GM21367 (cell line): ENCODE measurements at regions not wholly inside any gene's neighbourhood (a gene's known extent, or its start where the extent isn't known, plus 50 kb on each side); places are given as distances from the start of the nearest gene placed in this dataset.
A peak's percentile ranks its signal among the peaks of the same experiment; 100 is the strongest.

Experiments used
- ATAC-seq: cut with Tn5 transposase; IDR thresholded peaks from one replicate; pipeline ENCODE4 v1.9.1; 2021; ENCODE audit not compliant: unreplicated experiment

DNA sequence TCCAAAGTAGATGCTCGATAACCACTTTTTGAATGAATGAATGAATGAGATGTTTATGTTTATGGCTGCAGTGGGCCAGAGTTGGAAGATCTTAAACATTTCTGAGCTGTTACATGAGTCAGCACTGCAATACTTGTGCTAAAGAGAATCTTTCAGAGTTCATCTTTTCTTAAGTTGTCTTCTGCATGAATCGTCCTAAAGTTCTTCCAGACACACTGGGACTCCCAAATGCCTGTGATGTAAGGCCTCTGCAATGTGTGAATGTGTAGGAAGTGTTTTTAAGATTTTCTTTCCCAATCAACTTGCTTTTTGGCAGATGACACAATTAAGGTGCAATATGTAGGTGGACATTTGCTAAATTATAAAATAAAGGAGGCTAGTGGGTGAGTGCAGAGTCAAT, 50.3 kb upstream of the TRIM9 start:
- no peak for ATAC-seq

- ATAC-seq, result no peak
Observed at GRCh38 chr14:51147183-51147582, 52.3 kb upstream of the TRIM9 start.

GRCh38 chr14:51155326-51155725, 60.4 kb upstream of the TRIM9 start:
- no peak for ATAC-seq

DNA sequence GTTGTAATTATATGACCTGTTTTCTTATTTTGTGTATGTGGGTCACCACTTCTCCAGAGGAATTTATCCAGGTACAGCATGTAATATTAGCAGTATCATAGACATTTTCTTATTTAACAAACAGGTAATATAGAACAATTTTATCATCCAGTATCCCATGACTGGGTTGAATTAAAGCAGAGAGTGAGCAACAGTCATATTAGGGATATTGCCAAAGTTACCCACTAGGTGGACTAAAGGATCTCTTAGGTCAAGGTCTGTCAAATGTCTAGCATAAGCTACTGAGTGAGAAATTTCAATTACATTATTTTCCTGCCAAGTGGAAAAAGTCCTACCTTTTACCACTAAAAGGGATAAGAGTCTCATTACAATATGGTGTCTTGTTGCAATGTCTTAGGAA, 62.1 kb upstream of the TRIM9 start:
- ATAC-seq, result peak; percentile 81

DNA sequence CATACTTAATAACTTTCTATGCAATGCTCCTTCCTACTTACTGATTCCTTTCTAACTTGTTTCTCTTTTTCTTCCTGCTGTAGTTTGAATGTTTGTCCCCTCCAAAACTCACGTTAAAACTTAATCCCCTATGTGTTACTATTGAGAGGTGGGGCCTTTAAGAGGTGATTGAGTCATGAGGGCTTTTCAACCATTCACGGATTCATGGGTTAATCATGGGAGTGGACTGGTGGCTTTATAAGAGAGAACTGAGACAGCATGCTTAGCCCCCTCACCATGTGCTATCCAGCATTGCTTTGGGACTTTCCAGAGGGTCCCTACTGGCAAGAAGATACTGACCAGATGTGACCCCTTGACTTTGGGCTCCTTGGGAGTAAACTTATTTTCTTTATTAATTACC, 66.0 kb upstream of the TRIM9 start:
- ATAC-seq, result no peak

DNA sequence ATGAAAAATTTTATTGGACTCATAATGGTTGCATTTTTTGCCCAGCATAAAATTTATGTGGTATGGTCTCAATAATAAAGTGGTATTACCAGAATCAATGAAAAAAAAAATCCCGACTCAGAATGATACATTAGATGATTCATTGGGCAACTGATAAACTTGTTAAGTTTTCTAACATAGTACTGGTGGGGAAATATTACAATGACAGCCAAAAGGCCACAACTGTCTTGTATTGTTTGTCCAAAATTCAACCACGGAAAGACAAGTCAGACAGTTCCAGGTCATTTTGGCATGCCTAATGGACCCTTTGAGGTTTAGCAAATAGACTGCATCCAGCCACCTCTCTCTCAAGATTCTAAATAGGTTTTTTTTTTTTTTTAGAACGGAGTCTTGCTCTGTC, 70.5 kb upstream of the TRIM9 start:
- no peak for ATAC-seq

GRCh38 chr14:51167587-51168214, 72.3 kb upstream of the TMX1 start:
- ATAC-seq, result peak; percentile 74

DNA sequence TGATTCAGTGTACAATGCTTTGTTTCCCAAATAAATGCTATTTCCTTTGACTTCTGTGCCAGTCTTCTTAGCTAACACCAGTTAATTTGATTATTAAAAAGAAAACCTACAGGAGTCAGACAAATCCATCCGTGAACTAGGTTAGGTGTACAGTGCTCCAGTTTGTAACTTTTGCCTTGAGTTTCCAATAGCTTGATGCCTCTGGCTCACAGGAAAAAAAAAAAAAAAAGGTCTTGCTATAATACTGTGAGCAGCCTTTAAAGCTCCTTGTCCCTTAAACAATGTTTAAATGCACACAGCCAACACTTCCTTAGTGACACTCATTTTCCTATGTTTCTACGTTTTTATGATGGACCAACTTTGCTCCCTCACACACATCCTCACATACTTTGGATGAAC, 71.8 kb upstream of the TMX1 start:
- peak; percentile 4 for ATAC-seq

DNA sequence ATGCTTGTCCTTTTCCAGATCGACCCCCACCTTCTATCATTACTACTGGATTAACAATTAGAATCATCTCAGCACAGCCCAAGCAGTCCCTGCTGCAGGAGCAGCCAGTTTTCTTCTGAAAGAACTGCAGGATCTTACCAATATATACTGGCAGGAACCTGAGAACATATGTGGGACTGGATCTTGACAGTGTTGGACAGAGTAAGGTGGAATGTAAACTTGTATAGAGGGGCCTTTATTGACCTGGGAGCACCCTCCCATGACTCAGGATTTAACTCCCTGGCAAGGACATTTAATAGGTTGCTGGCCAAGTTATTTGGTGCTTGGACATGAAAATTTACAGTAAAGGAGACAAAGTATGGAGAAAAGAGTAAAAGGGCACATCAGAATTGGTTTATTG, 66.2 kb upstream of the TMX1 start:
- no peak for ATAC-seq

DNA sequence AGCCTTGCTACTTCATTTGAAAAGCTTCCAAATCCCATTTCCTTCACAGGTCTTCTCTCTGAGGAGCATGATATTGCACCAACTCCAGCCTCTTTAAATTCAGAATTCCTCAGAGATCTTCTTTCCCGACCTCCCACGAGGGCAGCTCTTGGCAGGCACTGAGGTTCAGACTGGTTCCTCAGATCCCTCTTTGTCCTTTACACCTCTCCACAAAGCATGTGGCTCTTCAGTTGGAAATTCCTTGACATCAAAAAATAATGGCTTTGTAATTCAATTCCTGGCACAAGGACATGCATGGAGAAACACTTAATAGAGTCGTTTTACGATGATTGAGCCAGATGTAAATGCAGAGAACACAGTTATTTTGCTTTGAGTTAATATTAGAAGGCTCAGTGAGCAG, 63.2 kb upstream of the TMX1 start:
- no peak for ATAC-seq

- ATAC-seq, result peak; percentile 81
Observed at GRCh38 chr14:51180577-51180976, 59.5 kb upstream of the TMX1 start.

GRCh38 chr14:51182131-51182565, 57.9 kb upstream of the TMX1 start:
- no peak for ATAC-seq

- ATAC-seq, result no peak
Observed at GRCh38 chr14:51185180-51185579, 54.9 kb upstream of the TMX1 start.

DNA sequence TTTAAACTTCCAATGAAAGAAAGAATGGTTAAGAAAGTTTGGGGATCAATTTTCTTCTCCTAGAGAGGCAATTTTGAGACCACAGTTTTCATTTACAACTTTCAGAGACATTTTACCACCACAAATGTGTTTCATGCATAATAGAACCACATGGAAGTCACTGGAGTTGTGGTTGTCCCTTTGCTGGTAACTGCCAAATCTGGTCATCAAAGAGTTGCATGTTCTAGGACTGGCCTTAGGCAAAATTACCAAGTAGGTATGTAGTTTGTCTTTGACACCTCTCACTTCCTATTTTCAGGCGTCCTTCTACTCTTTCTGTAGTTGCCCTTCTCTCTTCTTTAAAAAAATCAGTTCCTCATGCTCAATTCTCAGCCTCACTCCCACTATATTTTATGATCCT, 54.3 kb upstream of the TMX1 start:
- peak; percentile 73 for ATAC-seq

GRCh38 chr14:51188566-51189185, 51.4 kb upstream of the TMX1 start:
- no peak for ATAC-seq

DNA sequence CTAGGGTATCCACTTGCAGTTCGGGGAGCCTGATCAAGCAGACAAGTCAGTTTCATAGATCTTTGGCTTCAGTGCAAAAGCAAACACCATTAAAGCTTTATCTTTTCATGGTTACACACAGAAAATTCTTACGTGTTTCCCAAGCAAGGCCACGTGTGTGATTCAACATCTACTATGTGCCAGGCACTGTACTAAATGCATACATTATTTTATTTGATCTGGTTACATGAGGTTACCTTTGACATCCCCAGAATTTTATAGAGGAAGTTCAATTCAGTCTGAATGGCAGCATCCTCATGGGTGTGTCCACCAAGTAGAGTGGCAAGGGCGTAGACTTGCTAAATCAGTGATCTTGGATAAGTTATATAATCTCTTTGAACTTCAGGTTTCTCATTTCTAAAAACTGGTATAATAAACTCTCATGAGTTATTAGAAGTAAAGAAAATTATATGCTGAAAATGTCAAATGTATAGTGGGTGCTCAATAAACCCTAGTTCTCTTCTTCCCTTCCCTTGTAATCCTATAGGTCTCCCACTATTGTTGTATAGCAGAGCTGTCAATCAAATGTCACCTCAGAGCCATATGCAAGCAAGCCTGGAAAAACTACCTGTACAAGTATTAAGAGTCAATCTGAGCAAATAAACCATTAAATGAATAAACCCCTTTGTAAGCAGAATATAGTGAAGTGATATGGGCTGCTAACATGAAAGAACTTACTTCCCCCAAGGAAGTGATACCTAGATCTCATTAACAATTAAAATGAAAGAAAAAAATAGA, 50.3 kb upstream of the TMX1 start:
- no peak for ATAC-seq
